Type B pancreatic cell (in vitro differentiated cells): ENCODE measurements at regions not wholly inside any gene's neighbourhood (a gene's known extent, or its start where the extent isn't known, plus 50 kb on each side); places are given as distances from the start of the nearest gene placed in this dataset.

Source experiments
- DNase-seq: peaks from one replicate; pipeline ENCODE4 v3.0.0; 2021; ENCODE audit warnings: mixed read lengths; ENCODE audit not compliant: unreplicated experiment; ENCODE audit errors: extremely low spot score
- H3K27ac Mint-ChIP-seq: 2 replicates; pipeline ENCODE4 v1.8.0; 2021; ENCODE audit warnings: mild to moderate bottlenecking, mixed read lengths
- H3K27me3 Mint-ChIP-seq: 2 replicates; pipeline ENCODE4 v1.8.0; 2021; ENCODE audit warnings: mixed read lengths
- H3K36me3 Mint-ChIP-seq: 2 replicates; pipeline ENCODE4 v1.8.0; 2021; ENCODE audit warnings: mixed read lengths
- H3K4me1 Mint-ChIP-seq: one replicate; pipeline ENCODE4 v1.8.0; 2021; ENCODE audit warnings: mixed read lengths; ENCODE audit not compliant: unreplicated experiment
- H3K4me3 Mint-ChIP-seq: 2 replicates; pipeline ENCODE4 v1.8.0; 2021; ENCODE audit warnings: mild to moderate bottlenecking, mixed read lengths
- H3K9me3 Mint-ChIP-seq: 2 replicates; pipeline ENCODE4 v1.8.0; 2021; ENCODE audit warnings: mixed read lengths
- TF ChIP-seq, protein P1 (sequence below): fragments of 200-600 bp; sonication (generic); conservative IDR thresholded peaks from 2 replicates; pipeline ENCODE4 v1.5.0; 2021; ENCODE audit warnings: antibody characterized with exemption, mild to moderate bottlenecking

DNA sequence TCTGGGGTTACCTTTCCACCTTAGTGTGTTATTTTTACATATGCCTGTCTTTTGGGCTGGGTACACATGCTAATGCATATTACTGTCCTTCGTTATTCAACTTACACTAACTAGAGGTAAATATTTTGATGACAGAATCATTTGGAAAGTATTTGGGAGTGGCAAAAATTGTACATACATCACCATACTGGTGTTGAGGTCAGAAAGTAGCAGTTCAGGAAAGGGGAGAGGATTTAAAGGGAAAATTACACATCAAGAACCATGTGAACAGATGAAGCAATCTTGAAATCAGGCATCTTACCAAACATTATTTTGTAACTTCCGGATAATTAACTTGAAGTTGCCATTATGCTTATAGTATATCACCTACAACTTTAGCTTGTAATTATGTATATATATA, 379.7 kb downstream of the RND3 start:
- no peak for DNase-seq
- no peak overlapping the region for H3K4me3 Mint-ChIP-seq
- peaks cover 7% of the 10 kb centered on the region for H3K9me3 Mint-ChIP-seq
- H3K4me1 Mint-ChIP-seq, result peaks cover 3% of the 10 kb centered on the region
- no peaks in the 10 kb centered on the region for H3K36me3 Mint-ChIP-seq
- H3K27ac Mint-ChIP-seq, result peak overlapping the region; percentile 12
- no peaks in the 10 kb centered on the region for H3K27me3 Mint-ChIP-seq
- TF ChIP-seq, protein P1, sequence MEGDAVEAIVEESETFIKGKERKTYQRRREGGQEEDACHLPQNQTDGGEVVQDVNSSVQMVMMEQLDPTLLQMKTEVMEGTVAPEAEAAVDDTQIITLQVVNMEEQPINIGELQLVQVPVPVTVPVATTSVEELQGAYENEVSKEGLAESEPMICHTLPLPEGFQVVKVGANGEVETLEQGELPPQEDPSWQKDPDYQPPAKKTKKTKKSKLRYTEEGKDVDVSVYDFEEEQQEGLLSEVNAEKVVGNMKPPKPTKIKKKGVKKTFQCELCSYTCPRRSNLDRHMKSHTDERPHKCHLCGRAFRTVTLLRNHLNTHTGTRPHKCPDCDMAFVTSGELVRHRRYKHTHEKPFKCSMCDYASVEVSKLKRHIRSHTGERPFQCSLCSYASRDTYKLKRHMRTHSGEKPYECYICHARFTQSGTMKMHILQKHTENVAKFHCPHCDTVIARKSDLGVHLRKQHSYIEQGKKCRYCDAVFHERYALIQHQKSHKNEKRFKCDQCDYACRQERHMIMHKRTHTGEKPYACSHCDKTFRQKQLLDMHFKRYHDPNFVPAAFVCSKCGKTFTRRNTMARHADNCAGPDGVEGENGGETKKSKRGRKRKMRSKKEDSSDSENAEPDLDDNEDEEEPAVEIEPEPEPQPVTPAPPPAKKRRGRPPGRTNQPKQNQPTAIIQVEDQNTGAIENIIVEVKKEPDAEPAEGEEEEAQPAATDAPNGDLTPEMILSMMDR, result no peak

DNA sequence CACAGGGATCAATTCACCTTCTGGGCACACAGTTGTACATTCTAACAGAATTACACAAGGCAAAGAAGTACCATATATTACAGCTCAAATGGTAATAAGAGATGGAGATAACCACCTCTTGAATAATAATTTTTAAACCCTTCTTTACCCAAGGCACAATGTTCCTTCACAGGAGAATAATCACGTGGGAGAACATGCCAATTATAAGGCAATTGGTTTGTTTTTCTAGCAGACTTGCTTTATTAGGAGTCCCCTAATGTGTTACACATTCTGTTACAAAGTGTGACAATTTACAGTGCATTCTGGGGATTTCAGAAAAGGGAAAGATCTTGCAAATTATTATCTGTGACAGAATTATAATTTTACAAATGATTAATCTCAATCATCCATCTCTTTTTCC, 380.3 kb downstream of the RND3 start:
- Mint-ChIP-seq H3K36me3 (no peaks in the 10 kb centered on the region), H3K9me3 (peaks cover 7% of the 10 kb centered on the region), H3K27me3 (no peaks in the 10 kb centered on the region), H3K27ac (no peak overlapping the region), H3K4me3 (no peak overlapping the region), H3K4me1 (peaks cover 3% of the 10 kb centered on the region)
- TF ChIP-seq, protein P1, result no peak
- no peak for DNase-seq

GRCh38 chr2:150101947-150102346, 385.5 kb downstream of the RND3 start:
- H3K4me3 Mint-ChIP-seq, result no peak overlapping the region
- peaks cover 7% of the 10 kb centered on the region for H3K9me3 Mint-ChIP-seq
- TF ChIP-seq, protein P1, result no peak
- H3K27ac Mint-ChIP-seq, result no peak overlapping the region
- no peak for DNase-seq
- no peaks in the 10 kb centered on the region for H3K36me3 Mint-ChIP-seq
- H3K27me3 Mint-ChIP-seq, result no peaks in the 10 kb centered on the region
- H3K4me1 Mint-ChIP-seq, result peaks cover 9% of the 10 kb centered on the region

DNA sequence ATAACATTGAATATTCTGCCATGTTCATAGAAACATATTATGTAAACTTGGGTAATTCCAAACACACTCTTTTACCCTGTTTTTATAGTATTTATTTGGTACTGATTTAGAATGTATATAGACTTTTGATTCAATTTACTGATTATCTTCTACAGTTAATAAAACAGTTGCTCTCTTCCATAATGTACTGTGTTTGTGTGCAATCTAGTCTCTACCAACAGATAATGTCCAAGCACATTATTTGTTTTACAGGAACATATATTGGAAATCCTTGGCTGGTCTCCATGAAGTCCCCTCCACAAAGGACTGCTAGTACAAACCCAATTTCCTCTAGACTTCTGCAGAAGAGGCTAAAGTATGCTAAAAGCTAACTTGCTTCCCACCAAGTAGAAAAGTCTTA, 386.6 kb downstream of the RND3 start:
- no peak overlapping the region for H3K27ac Mint-ChIP-seq
- DNase-seq, result no peak
- peaks cover 15% of the 10 kb centered on the region for H3K4me1 Mint-ChIP-seq
- no peaks in the 10 kb centered on the region for H3K36me3 Mint-ChIP-seq
- H3K4me3 Mint-ChIP-seq, result no peak overlapping the region
- TF ChIP-seq, protein P1, result no peak
- no peaks in the 10 kb centered on the region for H3K9me3 Mint-ChIP-seq
- H3K27me3 Mint-ChIP-seq, result no peaks in the 10 kb centered on the region

DNA sequence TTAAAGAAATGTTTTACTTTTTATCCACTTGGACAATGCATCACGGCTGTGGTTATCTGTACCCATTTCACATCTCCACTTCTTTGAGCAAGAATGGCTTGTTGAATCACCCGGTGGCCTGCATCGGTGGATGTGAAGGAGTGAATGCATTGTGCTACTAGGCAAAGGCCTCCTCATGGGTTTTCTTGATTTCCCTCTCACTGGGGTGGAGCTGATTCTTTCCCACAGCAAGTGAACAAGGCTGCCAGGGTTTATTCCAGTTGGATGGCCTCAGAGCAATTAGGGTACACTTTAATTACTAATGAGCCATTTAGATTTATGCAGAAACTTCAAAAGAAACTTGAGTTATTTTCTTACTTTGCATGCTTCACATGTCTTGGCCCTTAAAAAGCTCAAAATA, 387.1 kb downstream of the RND3 start:
- DNase-seq, result no peak
- Mint-ChIP-seq H3K27ac (no peak overlapping the region), H3K36me3 (no peaks in the 10 kb centered on the region), H3K4me1 (peaks cover 20% of the 10 kb centered on the region), H3K27me3 (no peaks in the 10 kb centered on the region), H3K4me3 (no peak overlapping the region), H3K9me3 (no peaks in the 10 kb centered on the region)
- TF ChIP-seq, protein P1, result no peak

DNA sequence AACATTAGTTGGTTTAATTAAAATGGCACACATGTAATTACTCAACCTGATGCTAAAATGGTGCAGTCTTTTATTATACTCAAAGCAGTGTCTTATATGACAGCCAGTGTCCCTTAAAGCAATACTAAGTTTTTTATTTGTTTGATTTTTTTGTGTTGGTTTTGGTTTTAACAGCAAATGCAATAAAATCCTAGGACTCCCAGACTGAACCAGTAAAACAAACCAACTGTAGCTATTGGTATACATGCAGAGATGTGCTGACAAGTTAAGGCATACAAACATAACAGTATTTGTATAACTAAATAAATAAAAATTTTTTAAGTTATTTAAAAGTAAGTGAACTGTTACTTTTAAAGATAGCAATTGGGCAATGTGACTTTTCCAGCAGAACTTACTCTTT, 387.7 kb downstream of the RND3 start:
- Mint-ChIP-seq H3K9me3 (no peaks in the 10 kb centered on the region), H3K27me3 (no peaks in the 10 kb centered on the region), H3K36me3 (no peaks in the 10 kb centered on the region), H3K4me1 (peaks cover 22% of the 10 kb centered on the region), H3K27ac (no peak overlapping the region), H3K4me3 (no peak overlapping the region)
- DNase-seq, result no peak
- TF ChIP-seq, protein P1, result no peak
